ENCODE measurements at regions not wholly inside any gene's neighbourhood (a gene's known extent, or its start where the extent isn't known, plus 50 kb on each side); places are given as distances from the start of the nearest gene placed in this dataset.
"Not testable (repeated sequence)": the region's sequence is repeated elsewhere in the genome, so short reads cannot be mapped to it uniquely, and the experiment has no call there.

- in situ Hi-C loops (cut with MboI; ENCODE audit: low sequenced_read_pairs) = no loop called here
Observed at GRCh38 chr12:105861227-105861626, 277.5 kb downstream of the NUAK1 start.

DNA sequence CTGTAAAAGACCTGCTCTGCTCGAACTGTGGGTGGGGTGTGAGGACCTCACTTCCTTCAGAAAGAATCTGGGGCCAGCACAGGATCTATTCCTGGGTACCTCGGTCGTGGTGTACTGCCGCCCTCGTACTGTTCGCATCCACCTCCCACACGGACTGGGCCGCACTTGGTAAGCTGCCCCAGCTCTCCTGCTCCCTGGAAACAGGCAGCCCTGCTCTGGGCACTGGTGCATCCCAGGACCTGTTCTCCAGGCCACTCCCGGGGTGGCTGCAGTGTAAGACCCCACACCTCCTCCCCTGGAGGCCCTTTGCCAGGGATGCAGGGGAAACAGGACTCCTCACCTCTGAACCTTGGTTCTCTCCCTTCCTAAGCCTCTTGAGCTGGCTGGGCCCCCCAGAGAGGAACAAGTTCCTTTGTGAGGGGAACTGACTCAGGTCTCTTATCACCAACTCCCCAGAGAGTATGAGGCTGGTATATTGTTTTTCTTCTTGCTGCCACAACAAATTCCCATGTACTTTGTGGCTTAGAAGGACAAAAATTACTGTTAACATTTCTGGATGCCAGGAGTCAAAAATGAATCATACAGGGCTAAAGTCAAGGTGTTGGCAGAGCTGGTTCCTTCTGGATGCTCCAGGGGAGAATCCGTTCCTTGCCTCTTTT lies 276.5 kb downstream of the NUAK1 start:
- in situ Hi-C loops (cut with MboI; ENCODE audit: low sequenced_read_pairs) = no loop called here

- in situ Hi-C loops (cut with MboI; ENCODE audit: low sequenced_read_pairs) = no loop called here
Observed at GRCh38 chr12:105864316-105864715, 274.4 kb downstream of the NUAK1 start.

DNA sequence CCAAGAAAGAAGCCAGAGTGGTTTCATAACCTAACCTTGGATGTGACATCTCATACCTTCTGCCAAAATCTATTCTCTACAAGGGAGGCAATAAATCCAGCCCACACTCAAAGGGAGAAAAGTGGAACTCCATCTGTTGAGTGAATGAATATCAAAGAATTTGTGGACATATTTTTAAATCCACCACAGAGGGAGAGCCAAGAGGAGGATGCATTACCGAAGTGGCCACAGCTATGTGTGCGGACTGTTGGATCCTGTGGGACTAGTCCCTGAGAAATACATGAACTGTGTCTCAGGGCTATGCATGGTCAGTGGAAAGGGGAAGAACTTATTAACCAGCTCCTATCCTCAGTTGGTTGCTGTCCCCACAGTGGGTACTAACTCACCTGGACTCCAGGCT lies 273.9 kb downstream of the NUAK1 start:
- in situ Hi-C loops (cut with MboI; ENCODE audit: low sequenced_read_pairs) = no loop called here

- in situ Hi-C loops (cut with MboI; ENCODE audit: low sequenced_read_pairs) = no loop called here
Observed at GRCh38 chr12:105865886-105866285, 272.9 kb downstream of the NUAK1 start.

DNA sequence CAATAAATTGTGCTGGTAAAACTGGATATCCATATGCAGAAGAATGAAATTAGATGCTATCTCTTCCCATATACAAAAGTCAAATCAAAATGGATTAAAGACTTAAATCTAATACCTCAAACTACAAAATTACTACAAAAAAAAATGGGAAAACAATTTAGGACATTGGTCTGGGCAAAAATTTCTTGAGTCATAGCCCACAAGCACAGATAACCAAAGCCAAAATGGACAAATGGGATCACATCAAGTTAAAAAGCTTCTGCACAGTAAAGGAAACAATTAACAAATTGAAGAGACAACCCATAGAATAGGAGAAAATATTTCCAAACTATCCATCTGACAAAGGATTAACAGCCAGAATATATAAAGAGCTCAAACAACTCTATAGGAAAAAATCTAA lies 264.6 kb downstream of the NUAK1 start:
- in situ Hi-C loops (cut with MboI; ENCODE audit: low sequenced_read_pairs) = no loop called here

- in situ Hi-C loops (cut with MboI; ENCODE audit: low sequenced_read_pairs) = no loop called here
Observed at GRCh38 chr12:105876396-105876927, 262.3 kb downstream of the NUAK1 start.

DNA sequence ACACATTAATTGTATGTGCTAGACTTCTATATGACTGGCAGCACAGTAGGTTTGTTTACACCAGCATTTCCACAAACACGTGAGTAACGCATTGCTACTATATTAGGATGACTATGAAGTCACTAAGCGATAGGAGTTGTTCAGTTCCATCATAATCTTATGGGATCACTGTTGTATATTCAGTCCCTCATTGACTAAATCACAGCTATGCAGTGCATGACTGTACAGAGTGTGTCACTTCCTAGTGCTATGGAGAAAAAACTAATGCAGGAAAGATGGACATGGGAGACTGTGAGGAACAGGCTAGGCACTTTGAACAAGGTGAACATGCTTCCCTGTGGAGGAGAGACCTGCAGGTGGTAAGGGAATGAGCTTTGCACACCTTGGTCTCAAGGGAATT lies 259.8 kb downstream of the NUAK1 start:
- in situ Hi-C loops (cut with MboI; ENCODE audit: low sequenced_read_pairs) = no loop called here

DNA sequence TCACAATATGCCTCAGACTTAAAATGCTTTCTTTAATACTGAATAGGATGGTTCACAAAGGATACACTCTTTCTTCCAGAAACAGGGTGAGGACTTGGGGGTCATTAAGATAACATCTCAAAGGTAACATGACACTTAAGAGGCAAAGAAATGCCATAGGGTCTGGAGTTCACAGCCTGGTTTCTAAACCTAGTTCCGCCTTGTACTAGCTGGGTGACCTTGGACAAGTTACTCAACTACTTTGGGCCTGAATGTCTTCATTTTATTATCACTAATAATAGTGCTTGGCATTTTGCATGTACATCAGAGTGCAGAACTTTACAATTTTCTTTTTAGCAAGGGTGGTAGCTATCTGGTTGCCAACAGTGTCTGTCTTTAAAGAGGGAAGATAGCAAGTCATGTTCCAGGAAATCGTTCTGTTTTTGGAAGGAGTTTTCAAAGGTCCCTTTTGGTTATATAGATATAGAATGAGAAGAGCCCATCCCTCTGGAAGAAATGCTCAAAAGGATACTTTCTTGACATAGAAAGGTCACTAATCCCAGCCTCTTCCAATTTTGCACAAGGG lies 257.8 kb downstream of the NUAK1 start:
- in situ Hi-C loops (cut with MboI; ENCODE audit: low sequenced_read_pairs) = no loop called here

- in situ Hi-C loops (cut with MboI; ENCODE audit: low sequenced_read_pairs) = no loop called here
Observed at GRCh38 chr12:105882404-105882803, 256.4 kb downstream of the NUAK1 start.

GRCh38 chr12:105887131-105887530 lies 251.6 kb downstream of the NUAK1 start:
- in situ Hi-C loops (cut with MboI; ENCODE audit: low sequenced_read_pairs) = no loop called here

DNA sequence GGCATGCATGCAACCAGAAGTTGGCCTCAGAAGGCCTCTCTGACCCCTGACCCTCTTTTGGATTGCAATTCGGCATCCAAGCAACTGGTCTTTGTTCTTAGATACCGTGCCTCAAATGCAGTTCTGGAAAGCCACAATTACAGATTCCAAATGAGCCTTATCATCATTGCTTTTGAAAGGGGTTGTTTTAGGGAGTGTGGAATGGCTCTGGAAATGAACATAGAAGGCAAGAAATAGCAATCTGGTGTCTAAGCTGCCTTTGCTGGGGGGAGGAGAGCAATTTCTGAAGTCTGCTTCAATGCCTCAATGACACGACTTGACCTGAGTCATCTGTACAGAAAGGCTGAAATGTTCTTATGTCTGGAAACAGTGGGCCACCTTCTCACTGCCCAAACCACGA lies 250.1 kb downstream of the NUAK1 start:
- in situ Hi-C loops (cut with MboI; ENCODE audit: low sequenced_read_pairs) = no loop called here

- in situ Hi-C loops (cut with MboI; ENCODE audit: low sequenced_read_pairs) = no loop called here
Observed at GRCh38 chr12:105892362-105892910, 246.3 kb downstream of the NUAK1 start.

DNA sequence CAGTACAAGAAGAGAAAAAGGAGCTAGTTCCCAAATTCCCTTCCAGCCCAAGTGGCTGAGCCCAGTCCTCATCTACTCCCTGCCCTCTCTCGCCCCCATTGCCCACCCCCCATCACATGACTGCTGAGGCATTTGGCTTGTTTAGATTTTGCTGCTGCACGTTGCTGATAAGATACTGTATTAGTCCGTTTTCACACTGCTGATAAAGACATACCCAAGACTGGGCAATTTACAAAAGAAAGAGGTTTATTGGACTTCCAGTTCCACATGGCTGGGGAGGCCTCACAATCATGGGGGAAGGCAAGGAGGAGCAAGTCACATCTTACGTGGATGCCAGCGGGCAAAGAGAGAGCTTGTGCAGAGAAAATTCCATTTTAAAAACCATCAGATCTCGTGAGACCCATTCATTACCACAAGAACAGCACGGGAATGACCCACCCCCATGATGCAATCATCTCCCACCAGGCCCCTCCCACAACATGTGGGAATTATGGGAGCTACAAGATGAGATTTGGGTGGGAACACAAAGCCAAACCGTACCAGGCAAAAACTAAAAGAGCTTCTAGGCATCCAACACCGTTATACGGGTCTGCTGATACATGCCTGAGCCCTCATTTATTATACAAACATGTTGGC lies 243.4 kb downstream of the NUAK1 start:
- in situ Hi-C loops (cut with MboI; ENCODE audit: low sequenced_read_pairs) = not testable (repeated sequence)

GRCh38 chr12:105897311-105897725 lies 241.4 kb downstream of the NUAK1 start:
- in situ Hi-C loops (cut with MboI; ENCODE audit: low sequenced_read_pairs) = no loop called here

DNA sequence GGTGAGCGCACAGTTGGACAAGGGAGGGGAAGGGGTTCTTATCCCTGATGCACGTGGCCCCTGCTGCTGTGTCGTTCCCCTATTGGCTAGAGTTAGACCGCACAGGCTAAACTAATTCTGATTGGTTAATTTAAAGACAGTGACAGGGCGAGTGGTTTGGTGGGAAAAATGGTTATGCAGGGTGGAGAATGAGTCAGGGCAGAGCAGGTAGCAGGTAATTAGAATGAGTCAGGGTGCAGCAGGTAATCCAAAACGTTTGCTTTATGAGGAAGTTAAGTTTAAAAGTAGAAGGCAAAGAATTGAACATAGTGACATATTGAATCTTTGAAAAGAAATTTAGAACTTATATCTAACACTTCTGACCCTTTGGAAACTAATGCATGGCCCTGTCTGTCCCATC lies 240.5 kb downstream of the NUAK1 start:
- in situ Hi-C loops (cut with MboI; ENCODE audit: low sequenced_read_pairs) = not testable (repeated sequence)

- in situ Hi-C loops (cut with MboI; ENCODE audit: low sequenced_read_pairs) = no loop called here
Observed at GRCh38 chr12:105899589-105899988, 239.2 kb downstream of the NUAK1 start.

GRCh38 chr12:105906561-105906960 lies 232.2 kb downstream of the NUAK1 start:
- in situ Hi-C loops (cut with MboI; ENCODE audit: low sequenced_read_pairs) = no loop called here

- in situ Hi-C loops (cut with MboI; ENCODE audit: low sequenced_read_pairs) = no loop called here
Observed at GRCh38 chr12:105907982-105908381, 230.8 kb downstream of the NUAK1 start.

DNA sequence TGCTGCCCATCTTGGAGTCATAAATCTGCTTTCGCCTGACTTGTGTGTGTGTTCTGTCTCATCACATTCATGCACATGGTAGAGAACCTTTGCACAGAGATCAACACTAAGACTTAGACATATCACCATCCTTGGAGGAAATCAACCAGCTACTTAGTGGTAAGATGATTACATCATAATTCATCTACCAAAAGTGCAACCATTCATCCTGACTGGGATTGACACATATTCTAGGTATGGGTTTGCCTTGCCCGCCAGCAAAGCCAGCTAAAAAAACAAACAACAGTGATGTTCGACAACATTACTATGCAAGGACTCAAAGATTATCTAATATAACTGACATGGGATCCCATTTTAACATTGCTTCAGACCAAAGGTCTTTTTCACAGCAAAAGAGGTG lies 228.7 kb downstream of the NUAK1 start:
- in situ Hi-C loops (cut with MboI; ENCODE audit: low sequenced_read_pairs) = no loop called here

GRCh38 chr12:105911966-105912365 lies 226.8 kb downstream of the NUAK1 start:
- in situ Hi-C loops (cut with MboI; ENCODE audit: low sequenced_read_pairs) = no loop called here
